ENCODE measurements at regions not wholly inside any gene's neighbourhood (a gene's known extent, or its start where the extent isn't known, plus 50 kb on each side); places are given as distances from the start of the nearest gene placed in this dataset.

GRCh38 chr1:220979371-220979770 is 100.1 kb downstream of the HLX start:
- in situ Hi-C loops (cut with HindIII; ENCODE audit: low sequenced_read_pairs): no loop called here
- no peak overlapping the region for H3K4me3 ChIP-seq (ENCODE audit: low read depth, low read length)
- no peak for DNase-seq (ENCODE audit: low read depth, low spot score)
- TF ChIP-seq, protein P1, sequence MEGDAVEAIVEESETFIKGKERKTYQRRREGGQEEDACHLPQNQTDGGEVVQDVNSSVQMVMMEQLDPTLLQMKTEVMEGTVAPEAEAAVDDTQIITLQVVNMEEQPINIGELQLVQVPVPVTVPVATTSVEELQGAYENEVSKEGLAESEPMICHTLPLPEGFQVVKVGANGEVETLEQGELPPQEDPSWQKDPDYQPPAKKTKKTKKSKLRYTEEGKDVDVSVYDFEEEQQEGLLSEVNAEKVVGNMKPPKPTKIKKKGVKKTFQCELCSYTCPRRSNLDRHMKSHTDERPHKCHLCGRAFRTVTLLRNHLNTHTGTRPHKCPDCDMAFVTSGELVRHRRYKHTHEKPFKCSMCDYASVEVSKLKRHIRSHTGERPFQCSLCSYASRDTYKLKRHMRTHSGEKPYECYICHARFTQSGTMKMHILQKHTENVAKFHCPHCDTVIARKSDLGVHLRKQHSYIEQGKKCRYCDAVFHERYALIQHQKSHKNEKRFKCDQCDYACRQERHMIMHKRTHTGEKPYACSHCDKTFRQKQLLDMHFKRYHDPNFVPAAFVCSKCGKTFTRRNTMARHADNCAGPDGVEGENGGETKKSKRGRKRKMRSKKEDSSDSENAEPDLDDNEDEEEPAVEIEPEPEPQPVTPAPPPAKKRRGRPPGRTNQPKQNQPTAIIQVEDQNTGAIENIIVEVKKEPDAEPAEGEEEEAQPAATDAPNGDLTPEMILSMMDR (IDR thresholded peaks at IDR 0.05; ENCODE audit: low read depth, low read length): no peak

DNA sequence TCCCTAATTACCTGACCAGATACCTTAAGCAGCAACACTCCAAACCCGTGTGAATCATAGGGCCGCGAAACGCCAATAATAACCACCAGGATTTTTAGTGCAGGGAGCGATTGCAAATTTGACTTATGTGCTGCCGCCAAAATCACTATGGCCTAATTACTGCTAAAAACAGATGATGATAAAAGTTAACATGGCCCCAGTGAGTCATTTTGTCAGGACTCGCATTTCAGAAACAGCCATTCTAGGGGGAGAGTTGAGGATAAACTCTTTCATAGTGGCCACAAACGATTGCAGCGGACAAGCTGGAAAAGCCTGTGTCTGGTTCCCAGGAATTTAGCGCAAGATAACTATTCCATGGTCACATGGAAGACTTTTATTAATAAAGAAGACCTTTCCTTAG is 103.4 kb downstream of the HLX start:
- H3K4me3 ChIP-seq (ENCODE audit: low read depth, low read length): no peak overlapping the region
- DNase-seq (ENCODE audit: low read depth, low spot score): no peak
- TF ChIP-seq, protein P1 (IDR thresholded peaks at IDR 0.05; ENCODE audit: low read depth, low read length): no peak
- in situ Hi-C loops (cut with HindIII; ENCODE audit: low sequenced_read_pairs): no loop called here

GRCh38 chr1:220983877-220984635 is 104.8 kb downstream of the HLX start:
- no peak overlapping the region for H3K4me3 ChIP-seq (ENCODE audit: low read depth, low read length)
- in situ Hi-C loops (cut with HindIII; ENCODE audit: low sequenced_read_pairs): no loop called here
- no peak for DNase-seq (ENCODE audit: low read depth, low spot score)
- TF ChIP-seq, protein P1 (IDR thresholded peaks at IDR 0.05; ENCODE audit: low read depth, low read length): peak; percentile 26

GRCh38 chr1:220990427-220991339 is 111.4 kb downstream of the HLX start:
- in situ Hi-C loops (cut with HindIII; ENCODE audit: low sequenced_read_pairs): no loop called here
- peak; percentile 64 for DNase-seq (ENCODE audit: low read depth, low spot score)
- no peak overlapping the region for H3K4me3 ChIP-seq (ENCODE audit: low read depth, low read length)

DNA sequence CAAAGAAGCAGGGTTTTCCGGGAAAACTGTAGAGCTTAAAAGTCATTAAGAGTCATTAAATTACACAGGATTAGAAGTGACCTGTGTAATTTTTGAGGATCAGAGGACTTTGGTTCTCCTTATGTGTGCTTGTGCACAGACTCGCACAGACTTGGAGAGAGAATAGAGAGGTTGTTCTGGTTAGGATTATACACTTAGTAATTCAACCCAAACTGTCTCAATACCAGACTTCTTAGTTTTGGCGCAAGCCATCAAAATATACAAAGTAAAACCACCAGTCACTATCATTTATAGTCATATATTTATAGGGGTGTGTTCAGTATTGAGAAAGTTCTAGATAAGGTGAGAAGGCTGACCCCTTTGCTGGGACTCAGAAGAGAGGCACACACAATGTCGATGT is 112.3 kb downstream of the HLX start:
- no peak for DNase-seq (ENCODE audit: low read depth, low spot score)
- TF ChIP-seq, protein P1 (IDR thresholded peaks at IDR 0.05; ENCODE audit: low read depth, low read length): no peak
- in situ Hi-C loops (cut with HindIII; ENCODE audit: low sequenced_read_pairs): no loop called here

More at GRCh38 chr1:220990427-220991339, 111.4 kb downstream of the HLX start:
- TF ChIP-seq, protein P1 (IDR thresholded peaks at IDR 0.05; ENCODE audit: low read depth, low read length): peak; percentile 10

DNA sequence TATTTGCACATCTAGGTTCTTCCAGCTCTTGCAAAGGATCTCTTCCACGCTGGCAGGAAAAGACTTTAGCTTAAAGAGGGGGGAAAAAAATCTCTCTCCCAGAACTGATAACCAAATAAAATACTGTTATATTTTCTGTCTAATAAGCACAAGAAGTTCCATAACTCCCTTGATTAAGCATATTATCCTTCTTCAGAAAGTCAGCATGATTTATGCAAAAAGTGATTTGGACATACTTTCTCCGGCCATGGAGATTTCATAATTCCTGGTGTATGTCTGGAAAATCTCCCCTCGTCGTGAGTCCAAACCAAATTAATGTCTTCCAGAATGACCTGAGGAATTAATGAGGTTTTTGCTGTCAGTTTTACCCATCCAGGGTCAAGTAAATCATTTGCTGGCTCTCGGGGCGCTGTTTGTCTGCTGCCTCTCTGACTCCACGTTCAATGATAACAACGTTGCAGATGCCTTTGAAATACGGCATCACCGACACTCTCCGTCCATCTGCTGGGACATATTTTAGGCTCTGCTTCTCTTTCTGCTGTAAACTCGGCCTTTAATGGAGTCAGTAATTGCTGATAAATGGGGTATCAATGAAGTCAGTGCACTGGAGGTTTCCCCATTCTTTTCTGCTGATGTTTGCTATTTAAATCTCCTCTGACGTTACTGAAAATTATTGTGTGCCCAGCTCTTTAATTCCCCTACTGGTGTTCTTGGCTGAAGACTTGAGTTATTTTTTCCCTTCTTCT is 112.9 kb downstream of the HLX start:
- in situ Hi-C loops (cut with HindIII; ENCODE audit: low sequenced_read_pairs): no loop called here
- no peak for DNase-seq (ENCODE audit: low read depth, low spot score)
- TF ChIP-seq, protein P1 (IDR thresholded peaks at IDR 0.05; ENCODE audit: low read depth, low read length): no peak
- no peak overlapping the region for H3K4me3 ChIP-seq (ENCODE audit: low read depth, low read length)

More for the DNA sequence above, 112.3 kb downstream of the HLX start:
- no peak overlapping the region for H3K4me3 ChIP-seq (ENCODE audit: low read depth, low read length)

Measured in astrocyte of the spinal cord (primary cell).